ENCODE measurements at regions not wholly inside any gene's neighbourhood (a gene's known extent, or its start where the extent isn't known, plus 50 kb on each side); places are given as distances from the start of the nearest gene placed in this dataset.

DNA sequence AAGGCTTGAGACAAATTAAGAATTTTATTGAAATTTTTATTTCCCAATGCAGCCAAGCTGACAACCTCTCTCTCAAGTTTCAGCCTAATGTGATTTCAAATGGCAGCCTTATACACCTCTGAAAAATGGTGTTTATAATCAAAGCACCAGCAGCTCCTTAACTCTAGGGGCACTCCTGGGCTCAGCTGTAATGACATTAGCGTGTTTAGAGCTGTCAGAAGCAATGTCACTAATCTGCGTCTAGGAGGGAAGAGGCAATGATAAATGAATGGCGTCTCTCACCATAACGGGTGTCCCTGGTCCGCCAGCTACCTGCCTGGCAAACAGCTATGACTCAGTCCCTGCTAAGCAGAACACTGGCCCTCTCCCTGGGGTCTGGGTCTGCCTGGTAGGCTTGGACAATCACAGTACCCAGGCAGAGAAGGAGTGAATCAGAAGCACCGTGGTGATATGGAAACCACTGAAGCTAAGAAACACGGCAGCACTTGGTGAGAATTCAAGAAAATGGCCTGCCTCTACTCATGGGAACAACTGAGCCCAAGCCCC, 131.8 kb upstream of the VSTM2B start:
- no peak for TF ChIP-seq EZH2 (IDR thresholded peaks at IDR 0.05; ENCODE audit: borderline replicate concordance, insufficient read depth, low read depth, low read length, poor library complexity, severe bottlenecking)
- TF ChIP-seq, protein P1, sequence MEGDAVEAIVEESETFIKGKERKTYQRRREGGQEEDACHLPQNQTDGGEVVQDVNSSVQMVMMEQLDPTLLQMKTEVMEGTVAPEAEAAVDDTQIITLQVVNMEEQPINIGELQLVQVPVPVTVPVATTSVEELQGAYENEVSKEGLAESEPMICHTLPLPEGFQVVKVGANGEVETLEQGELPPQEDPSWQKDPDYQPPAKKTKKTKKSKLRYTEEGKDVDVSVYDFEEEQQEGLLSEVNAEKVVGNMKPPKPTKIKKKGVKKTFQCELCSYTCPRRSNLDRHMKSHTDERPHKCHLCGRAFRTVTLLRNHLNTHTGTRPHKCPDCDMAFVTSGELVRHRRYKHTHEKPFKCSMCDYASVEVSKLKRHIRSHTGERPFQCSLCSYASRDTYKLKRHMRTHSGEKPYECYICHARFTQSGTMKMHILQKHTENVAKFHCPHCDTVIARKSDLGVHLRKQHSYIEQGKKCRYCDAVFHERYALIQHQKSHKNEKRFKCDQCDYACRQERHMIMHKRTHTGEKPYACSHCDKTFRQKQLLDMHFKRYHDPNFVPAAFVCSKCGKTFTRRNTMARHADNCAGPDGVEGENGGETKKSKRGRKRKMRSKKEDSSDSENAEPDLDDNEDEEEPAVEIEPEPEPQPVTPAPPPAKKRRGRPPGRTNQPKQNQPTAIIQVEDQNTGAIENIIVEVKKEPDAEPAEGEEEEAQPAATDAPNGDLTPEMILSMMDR (IDR thresholded peaks at IDR 0.05): no peak
